DND-41 (cell line): ENCODE measurements at regions not wholly inside any gene's neighbourhood (a gene's known extent, or its start where the extent isn't known, plus 50 kb on each side); places are given as distances from the start of the nearest gene placed in this dataset.

Experiments used
- ATAC-seq: fragments of 200-7000 bp; cut with Tn5 transposase; 3 replicates; pipeline ENCODE4 v1.9.1; 2021; ENCODE audit warnings: low read depth; ENCODE audit not compliant: insufficient read depth
- DNase-seq: peaks from one replicate; pipeline ENCODE4 v3.0.0-alpha.2; 2020
- H2AFZ ChIP-seq: 2 replicates; pipeline ENCODE4 v1.6.0; 2012; ENCODE audit warnings: low read depth, low read length
- H3K27ac ChIP-seq: 2 replicates; pipeline ENCODE4 v1.5.1; 2012; ENCODE audit warnings: low read length, inconsistent platforms
- H3K27me3 ChIP-seq: fragments of 200-600 bp; sonication (generic); 2 replicates; pipeline ENCODE4 v1.6.0; 2012; ENCODE audit warnings: low read length, mild to moderate bottlenecking, inconsistent platforms; ENCODE audit not compliant: insufficient read depth, poor library complexity
- H3K36me3 ChIP-seq: 2 replicates; pipeline ENCODE4 v1.5.1; 2012; ENCODE audit warnings: low read length, inconsistent platforms; ENCODE audit not compliant: insufficient read depth
- H3K4me1 ChIP-seq: 2 replicates; pipeline ENCODE4 v1.5.1; 2012; ENCODE audit warnings: mild to moderate bottlenecking, low read length; ENCODE audit not compliant: insufficient read depth
- H3K4me2 ChIP-seq: 2 replicates; pipeline ENCODE4 v1.6.0; 2012; ENCODE audit warnings: mild to moderate bottlenecking, moderate library complexity, low read length, inconsistent platforms; ENCODE audit not compliant: insufficient read depth
- H3K4me3 ChIP-seq, 2 experiments: fragments of 200-600 bp in 1 of 2; shearing (Covaris generic) in 1 of 2; 2 replicates each; pipeline ENCODE4 v1.5.1; 2012 to 2016; ENCODE audit warnings: inconsistent platforms in 2 of 2, low read length in 2 of 2, mild to moderate bottlenecking in 2 of 2, low read depth in 1 of 2, moderate library complexity in 1 of 2
- H3K79me2 ChIP-seq: 2 replicates; pipeline ENCODE4 v1.6.0; 2012; ENCODE audit warnings: low read length, inconsistent platforms; ENCODE audit not compliant: insufficient read depth
- H3K9ac ChIP-seq: 2 replicates; pipeline ENCODE4 v1.6.0; 2012; ENCODE audit warnings: low read depth, mild to moderate bottlenecking, inconsistent platforms, low read length, moderate library complexity
- H3K9me3 ChIP-seq: 2 replicates; pipeline ENCODE4 v1.5.1; 2012; ENCODE audit warnings: low read length, moderate library complexity, mild to moderate bottlenecking, inconsistent platforms; ENCODE audit not compliant: insufficient read depth, severe bottlenecking
- H4K20me1 ChIP-seq: 2 replicates; pipeline ENCODE4 v1.6.0; 2012; ENCODE audit warnings: low read length; ENCODE audit not compliant: insufficient read depth
- EZH2 ChIP-seq: IDR thresholded peaks from 3 replicates; pipeline ENCODE4 v1.6.1; 2012; ENCODE audit warnings: borderline replicate concordance, low read depth, mild to moderate bottlenecking, moderate library complexity, low read length, inconsistent platforms; ENCODE audit not compliant: severe bottlenecking
- TF ChIP-seq, protein P1 (sequence below): IDR thresholded peaks from 2 replicates; pipeline ENCODE4 v1.5.1; 2012; ENCODE audit warnings: borderline replicate concordance, low read length, moderate library complexity, mild to moderate bottlenecking; ENCODE audit not compliant: poor library complexity, severe bottlenecking; ENCODE audit errors: extremely low read depth

DNA sequence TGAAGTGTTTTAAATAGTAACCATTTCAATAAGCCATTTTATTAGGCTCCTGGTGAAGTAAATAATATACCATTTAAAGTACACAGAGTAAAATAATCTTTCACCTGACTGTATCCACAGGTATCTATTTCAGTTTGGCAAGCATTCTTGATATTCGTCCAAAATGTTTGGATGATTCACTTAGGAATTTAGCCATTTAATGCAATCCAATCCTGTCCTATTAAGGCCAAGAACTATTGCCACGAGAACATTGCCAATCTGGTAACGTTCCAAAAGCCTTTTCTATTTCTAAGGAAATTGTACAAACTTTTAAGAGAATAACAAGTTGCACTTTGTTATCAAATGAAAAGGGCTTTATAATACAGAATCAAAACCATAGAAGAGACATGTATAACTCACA lies 209.8 kb upstream of the THRB start:
- H3K27ac ChIP-seq, result no peak overlapping the region

DNA sequence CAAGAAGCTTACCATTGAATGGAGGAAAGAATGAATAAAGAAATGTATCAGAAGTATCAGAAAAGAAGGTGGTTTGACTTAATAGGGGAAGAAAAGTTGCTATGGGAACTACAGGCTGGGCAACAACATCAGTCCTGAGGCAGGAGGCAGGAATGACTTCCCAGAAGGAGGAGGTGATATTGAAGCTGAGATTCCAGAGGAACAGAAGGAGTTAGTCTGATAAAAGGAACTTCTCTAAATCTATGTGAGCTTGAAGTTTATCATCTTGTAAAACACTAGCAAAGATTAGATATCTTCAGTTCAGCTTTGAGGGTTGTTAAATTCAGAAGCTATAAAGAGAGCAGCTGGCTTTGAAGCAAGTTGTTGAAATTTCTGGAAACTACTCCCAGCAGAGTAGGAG lies 213.3 kb upstream of the THRB start:
- ATAC-seq (no peak), DNase-seq (no peak)
- Histone ChIP-seq H2AFZ (no peak overlapping the region), H3K79me2 (no peaks in the 10 kb centered on the region), H3K27me3 (no peaks in the 10 kb centered on the region), H3K4me2 (no peak overlapping the region), H4K20me1 (no peaks in the 10 kb centered on the region), H3K36me3 (no peaks in the 10 kb centered on the region), H3K27ac (no peak overlapping the region), H3K9me3 (no peaks in the 10 kb centered on the region), H3K9ac (no peak overlapping the region), H3K4me1 (no peaks in the 10 kb centered on the region), H3K4me3 (no peak overlapping the region)
- TF ChIP-seq EZH2, result no peak
- TF ChIP-seq, protein P1, sequence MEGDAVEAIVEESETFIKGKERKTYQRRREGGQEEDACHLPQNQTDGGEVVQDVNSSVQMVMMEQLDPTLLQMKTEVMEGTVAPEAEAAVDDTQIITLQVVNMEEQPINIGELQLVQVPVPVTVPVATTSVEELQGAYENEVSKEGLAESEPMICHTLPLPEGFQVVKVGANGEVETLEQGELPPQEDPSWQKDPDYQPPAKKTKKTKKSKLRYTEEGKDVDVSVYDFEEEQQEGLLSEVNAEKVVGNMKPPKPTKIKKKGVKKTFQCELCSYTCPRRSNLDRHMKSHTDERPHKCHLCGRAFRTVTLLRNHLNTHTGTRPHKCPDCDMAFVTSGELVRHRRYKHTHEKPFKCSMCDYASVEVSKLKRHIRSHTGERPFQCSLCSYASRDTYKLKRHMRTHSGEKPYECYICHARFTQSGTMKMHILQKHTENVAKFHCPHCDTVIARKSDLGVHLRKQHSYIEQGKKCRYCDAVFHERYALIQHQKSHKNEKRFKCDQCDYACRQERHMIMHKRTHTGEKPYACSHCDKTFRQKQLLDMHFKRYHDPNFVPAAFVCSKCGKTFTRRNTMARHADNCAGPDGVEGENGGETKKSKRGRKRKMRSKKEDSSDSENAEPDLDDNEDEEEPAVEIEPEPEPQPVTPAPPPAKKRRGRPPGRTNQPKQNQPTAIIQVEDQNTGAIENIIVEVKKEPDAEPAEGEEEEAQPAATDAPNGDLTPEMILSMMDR, result no peak

More for the DNA sequence above, 209.8 kb upstream of the THRB start:
- Histone ChIP-seq H2AFZ (no peak overlapping the region), H3K36me3 (no peaks in the 10 kb centered on the region), H3K4me3 (no peak overlapping the region), H4K20me1 (no peaks in the 10 kb centered on the region), H3K4me1 (no peaks in the 10 kb centered on the region), H3K79me2 (no peaks in the 10 kb centered on the region), H3K27me3 (no peaks in the 10 kb centered on the region), H3K9ac (no peak overlapping the region), H3K9me3 (no peaks in the 10 kb centered on the region), H3K4me2 (no peak overlapping the region)
- no peak for ATAC-seq
- DNase-seq, result no peak
- TF ChIP-seq EZH2, result no peak
- TF ChIP-seq, protein P1, result no peak

DNA sequence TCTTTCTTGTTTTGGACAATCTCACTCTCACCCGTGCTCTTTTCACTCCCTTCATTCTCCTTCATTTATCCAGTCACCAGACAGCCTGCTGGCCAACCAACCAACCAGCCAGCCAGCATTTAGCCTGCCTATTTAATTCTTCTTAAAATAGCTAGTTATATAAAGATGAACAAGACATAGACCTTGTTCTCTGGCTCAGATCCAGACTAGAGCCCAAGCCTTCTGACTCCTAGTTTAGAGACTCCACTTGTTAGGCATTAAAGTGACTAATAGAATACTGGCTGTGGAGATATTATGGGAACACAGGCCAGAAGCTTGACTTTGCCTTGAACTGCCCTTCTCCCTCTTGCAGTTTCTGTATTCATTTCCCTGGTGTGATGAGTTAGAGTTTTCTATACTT lies 215.3 kb upstream of the THRB start:
- Histone ChIP-seq H3K9me3 (no peaks in the 10 kb centered on the region), H3K79me2 (no peaks in the 10 kb centered on the region), H2AFZ (no peak overlapping the region), H3K27ac (no peak overlapping the region), H3K9ac (no peak overlapping the region), H3K36me3 (no peaks in the 10 kb centered on the region), H3K4me1 (no peaks in the 10 kb centered on the region), H4K20me1 (no peaks in the 10 kb centered on the region), H3K4me2 (no peak overlapping the region), H3K4me3 (no peak overlapping the region), H3K27me3 (no peaks in the 10 kb centered on the region)
- TF ChIP-seq EZH2, result no peak
- TF ChIP-seq, protein P1, result no peak
- DNase-seq, result no peak
- ATAC-seq, result no peak

DNA sequence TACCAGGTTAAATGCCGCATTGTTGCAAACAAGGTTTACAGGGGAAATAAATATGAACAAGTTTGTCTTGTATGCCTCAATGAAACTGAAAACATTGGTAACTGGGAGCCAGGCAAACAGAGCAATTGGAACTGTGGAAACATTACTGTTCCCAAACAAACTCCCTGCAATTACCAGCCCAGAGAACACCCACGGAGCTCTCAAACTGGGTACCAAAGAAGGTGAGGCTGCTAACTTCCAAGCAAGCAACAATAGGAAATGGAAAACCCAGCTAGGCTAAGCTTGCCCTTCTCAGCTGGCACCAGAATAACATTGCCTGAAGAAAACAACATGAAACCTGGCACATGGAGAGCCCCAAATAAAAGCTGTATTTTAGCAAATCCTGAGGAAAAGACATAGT lies 218.9 kb upstream of the THRB start:
- no peak for DNase-seq
- H3K27ac ChIP-seq, result no peak overlapping the region
- no peak overlapping the region for H3K9ac ChIP-seq
- H3K79me2 ChIP-seq, result no peaks in the 10 kb centered on the region
- no peaks in the 10 kb centered on the region for H3K9me3 ChIP-seq
- H4K20me1 ChIP-seq, result no peaks in the 10 kb centered on the region
- H2AFZ ChIP-seq, result no peak overlapping the region
- H3K27me3 ChIP-seq, result no peaks in the 10 kb centered on the region
- TF ChIP-seq, protein P1, result no peak
- no peak for TF ChIP-seq EZH2
- H3K4me2 ChIP-seq, result no peak overlapping the region
- no peaks in the 10 kb centered on the region for H3K4me1 ChIP-seq
- no peaks in the 10 kb centered on the region for H3K36me3 ChIP-seq
- no peak overlapping the region for H3K4me3 ChIP-seq
- ATAC-seq, result no peak
